A673 (cell line): ENCODE measurements at regions not wholly inside any gene's neighbourhood (a gene's known extent, or its start where the extent isn't known, plus 50 kb on each side); places are given as distances from the start of the nearest gene placed in this dataset.

Experiments
- BruUV-seq: library from RNA; stranded (reverse); fragments of 400-500 nt; replicated peaks from 2 replicates; lab custom pipeline; 2021; lab: Mats Ljungman, UMichigan
- CTCF ChIA-PET: fragments of 300-600 bp; sonication (Branson Sonifier 250); formaldehyde crosslinking; loops from one replicate; lab custom pipeline; 2022; ENCODE audit warnings: antibody characterized with exemption; lab: Charles Lee
- POLR2A ChIA-PET: fragments of 300-600 bp; sonication (Branson Sonifier 250); formaldehyde crosslinking; loops from one replicate; lab custom pipeline; 2022; ENCODE audit warnings: antibody characterized with exemption; ENCODE audit not compliant: low non-redundant PET; lab: Charles Lee
- DNase-seq: peaks from one replicate; pipeline ENCODE4 v3.0.0-alpha.2; 2015; ENCODE audit warnings: low spot score
- H3K27ac ChIP-seq: fragments of 200-600 bp; sonication (generic); 2 replicates; pipeline ENCODE4 v1.5.1; 2016; ENCODE audit warnings: mixed run types, low read depth, mild to moderate bottlenecking, mixed read lengths, antibody characterized with exemption, low read length; ENCODE audit not compliant: poor library complexity, severe bottlenecking
- H3K27me3 ChIP-seq: fragments of 200-600 bp; sonication (generic); replicated peaks from 2 replicates; pipeline ENCODE4 v1.6.1; 2017; ENCODE audit warnings: mixed run types, low read depth, mild to moderate bottlenecking, mixed read lengths, antibody characterized with exemption, low read length; ENCODE audit not compliant: insufficient read depth, poor library complexity
- H3K36me3 ChIP-seq: fragments of 200-600 bp; sonication (generic); 2 replicates; pipeline ENCODE4 v1.6.1; 2016; ENCODE audit warnings: mixed run types, mild to moderate bottlenecking, mixed read lengths, antibody characterized with exemption, low read length; ENCODE audit not compliant: insufficient read depth, poor library complexity, severe bottlenecking
- H3K4me1 ChIP-seq: fragments of 200-600 bp; sonication (generic); 2 replicates; pipeline ENCODE4 v1.6.1; 2017; ENCODE audit warnings: mixed run types, mild to moderate bottlenecking, mixed read lengths, antibody characterized with exemption, low read length; ENCODE audit not compliant: insufficient read depth, poor library complexity, severe bottlenecking
- H3K4me3 ChIP-seq: fragments of 200-600 bp; sonication (generic); 2 replicates; pipeline ENCODE4 v1.5.1; 2016; ENCODE audit warnings: low read depth, mixed run types, mild to moderate bottlenecking, mixed read lengths, low read length; ENCODE audit not compliant: poor library complexity, severe bottlenecking
- H3K9me3 ChIP-seq: fragments of 200-600 bp; sonication (generic); 2 replicates; pipeline ENCODE4 v1.6.1; 2016; ENCODE audit warnings: mixed run types, low read depth, mild to moderate bottlenecking, mixed read lengths, antibody characterized with exemption, low read length; ENCODE audit not compliant: poor library complexity, severe bottlenecking
- CTCF ChIP-seq: fragments of 300-800, 200-600 bp; sonication (generic); conservative IDR thresholded peaks from 2 replicates; pipeline ENCODE4 v1.5.1; 2017; ENCODE audit warnings: low read depth, mild to moderate bottlenecking, antibody characterized with exemption, low read length, moderate library complexity, mixed read lengths
- EZH2 ChIP-seq: fragments of 200-600 bp; sonication (generic); IDR thresholded peaks from 2 replicates; pipeline ENCODE4 v1.6.1; 2017; ENCODE audit warnings: borderline replicate concordance, low read depth, mild to moderate bottlenecking, mixed read lengths, antibody characterized with exemption, low read length; ENCODE audit not compliant: poor library complexity, severe bottlenecking
- intact Hi-C: fragments of 100-400 bp; cut with micrococcal nuclease; formaldehyde crosslinking; loops from one replicate; pipeline ENCODE4 v1.10.0; 2022; ENCODE audit not compliant: unreplicated experiment

- H3K4me3 ChIP-seq = no peak overlapping the region
- BruUV-seq = no TSS peak
- no peak for DNase-seq
- H3K4me1 ChIP-seq = no peaks in the 10 kb centered on the region
- no peaks in the 10 kb centered on the region for H3K9me3 ChIP-seq
- ChIA-PET POLR2A (no interaction called here), CTCF (no interaction called here)
- no peaks in the 10 kb centered on the region for H3K27me3 ChIP-seq
- no peaks in the 10 kb centered on the region for H3K36me3 ChIP-seq
- no peak for TF ChIP-seq EZH2
- TF ChIP-seq CTCF = no peak
- intact Hi-C loops = no loop called here
- no peak overlapping the region for H3K27ac ChIP-seq
These were observed 70.3 kb upstream of the TINAGL1 start for GRCh38 chr1:31505911-31506497.

GRCh38 chr1:31507221-31507620 lies 69.1 kb upstream of the TINAGL1 start:
- POLR2A ChIA-PET = no interaction called here
- no peak for DNase-seq
- H3K4me3 ChIP-seq = no peak overlapping the region
- CTCF ChIA-PET = no interaction called here
- intact Hi-C loops = no loop called here
- TF ChIP-seq CTCF = no peak
- TF ChIP-seq EZH2 = no peak
- H3K27me3 ChIP-seq = no peaks in the 10 kb centered on the region
- no peak overlapping the region for H3K27ac ChIP-seq
- no TSS peak for BruUV-seq
- H3K4me1 ChIP-seq = no peaks in the 10 kb centered on the region
- H3K9me3 ChIP-seq = no peaks in the 10 kb centered on the region
- no peaks in the 10 kb centered on the region for H3K36me3 ChIP-seq

- intact Hi-C loops = no loop called here
- no peak overlapping the region for H3K4me3 ChIP-seq
- BruUV-seq = no TSS peak
These were observed 68.4 kb upstream of the TINAGL1 start for GRCh38 chr1:31507676-31508530.

More at GRCh38 chr1:31507676-31508530, 68.4 kb upstream of the TINAGL1 start:
- no peak for TF ChIP-seq EZH2
- no peak for TF ChIP-seq CTCF
- no peaks in the 10 kb centered on the region for H3K9me3 ChIP-seq
- H3K36me3 ChIP-seq = no peaks in the 10 kb centered on the region
- ChIA-PET CTCF (no interaction called here), POLR2A (no interaction called here)
- no peak for DNase-seq
- H3K4me1 ChIP-seq = no peaks in the 10 kb centered on the region
- H3K27ac ChIP-seq = no peak overlapping the region
- H3K27me3 ChIP-seq = no peaks in the 10 kb centered on the region
